Epithelial cell of proximal tubule (primary cell): ENCODE measurements at regions not wholly inside any gene's neighbourhood (a gene's known extent, or its start where the extent isn't known, plus 50 kb on each side); places are given as distances from the start of the nearest gene placed in this dataset.

Source experiments
- DNase-seq: peaks from one replicate; pipeline ENCODE4 v3.0.0-alpha.2; 2011; ENCODE audit warnings: low read depth
- H3K4me3 ChIP-seq: 2 replicates; pipeline ENCODE4 v1.5.1; 2011; ENCODE audit warnings: low read depth, mild to moderate bottlenecking, low read length
- TF ChIP-seq, protein P1 (sequence below): conservative IDR thresholded peaks from 2 replicates; pipeline ENCODE4 v1.5.1; 2012; ENCODE audit warnings: low read depth, mild to moderate bottlenecking, low read length

- no peak for DNase-seq
- no peak overlapping the region for H3K4me3 ChIP-seq
- TF ChIP-seq, protein P1, sequence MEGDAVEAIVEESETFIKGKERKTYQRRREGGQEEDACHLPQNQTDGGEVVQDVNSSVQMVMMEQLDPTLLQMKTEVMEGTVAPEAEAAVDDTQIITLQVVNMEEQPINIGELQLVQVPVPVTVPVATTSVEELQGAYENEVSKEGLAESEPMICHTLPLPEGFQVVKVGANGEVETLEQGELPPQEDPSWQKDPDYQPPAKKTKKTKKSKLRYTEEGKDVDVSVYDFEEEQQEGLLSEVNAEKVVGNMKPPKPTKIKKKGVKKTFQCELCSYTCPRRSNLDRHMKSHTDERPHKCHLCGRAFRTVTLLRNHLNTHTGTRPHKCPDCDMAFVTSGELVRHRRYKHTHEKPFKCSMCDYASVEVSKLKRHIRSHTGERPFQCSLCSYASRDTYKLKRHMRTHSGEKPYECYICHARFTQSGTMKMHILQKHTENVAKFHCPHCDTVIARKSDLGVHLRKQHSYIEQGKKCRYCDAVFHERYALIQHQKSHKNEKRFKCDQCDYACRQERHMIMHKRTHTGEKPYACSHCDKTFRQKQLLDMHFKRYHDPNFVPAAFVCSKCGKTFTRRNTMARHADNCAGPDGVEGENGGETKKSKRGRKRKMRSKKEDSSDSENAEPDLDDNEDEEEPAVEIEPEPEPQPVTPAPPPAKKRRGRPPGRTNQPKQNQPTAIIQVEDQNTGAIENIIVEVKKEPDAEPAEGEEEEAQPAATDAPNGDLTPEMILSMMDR: no peak
These were observed 68.4 kb upstream of the TMEM178A start for GRCh38 chr2:39597314-39597713.

DNA sequence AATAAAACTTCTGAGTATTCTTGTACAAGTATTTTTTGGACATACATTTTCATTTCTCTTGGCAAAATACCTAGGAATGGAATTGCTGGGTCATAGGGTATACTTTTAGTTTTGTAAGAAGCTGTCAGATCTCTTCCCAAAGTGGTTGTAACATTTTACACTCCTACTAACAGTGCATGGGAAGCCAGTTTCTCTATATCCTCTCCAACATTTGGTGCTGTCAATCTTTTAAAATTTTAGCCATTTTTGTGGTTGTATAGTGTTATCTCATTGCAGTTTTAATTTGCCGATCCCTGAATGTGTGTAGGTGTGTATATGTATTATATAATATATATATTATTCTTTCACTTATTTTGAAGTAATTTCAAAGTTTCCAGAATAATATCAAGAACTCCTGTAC is 63.1 kb upstream of the TMEM178A start:
- H3K4me3 ChIP-seq: no peak overlapping the region
- DNase-seq: no peak
- TF ChIP-seq, protein P1: no peak

GRCh38 chr2:39603436-39603835 is 62.3 kb upstream of the TMEM178A start:
- TF ChIP-seq, protein P1: no peak
- DNase-seq: no peak
- no peak overlapping the region for H3K4me3 ChIP-seq

DNA sequence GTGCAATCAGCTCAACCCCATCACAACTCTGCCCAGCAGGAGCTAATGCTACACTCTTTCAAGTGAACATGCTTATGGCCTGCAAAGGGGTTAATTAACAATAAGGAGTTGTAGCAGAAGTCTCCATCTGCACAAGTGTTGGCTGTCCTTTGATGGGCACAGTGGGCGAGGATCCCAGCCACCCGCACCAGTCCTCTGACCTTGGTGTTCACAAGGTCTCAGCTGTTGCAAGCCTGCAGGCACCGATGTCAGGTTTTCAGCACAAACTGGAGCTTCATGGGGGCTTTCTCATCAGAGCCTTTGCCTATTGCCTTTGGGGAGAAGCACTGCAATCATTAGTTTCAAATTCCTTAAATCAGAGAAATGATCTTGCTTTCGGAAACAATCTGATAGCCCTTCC is 60.9 kb upstream of the TMEM178A start:
- DNase-seq: no peak
- no peak overlapping the region for H3K4me3 ChIP-seq
- TF ChIP-seq, protein P1: no peak

GRCh38 chr2:39606585-39606984 is 59.1 kb upstream of the TMEM178A start:
- peak; percentile 29 for DNase-seq
- TF ChIP-seq, protein P1: no peak
- H3K4me3 ChIP-seq: no peak overlapping the region

- H3K4me3 ChIP-seq: no peak overlapping the region
- no peak for DNase-seq
- TF ChIP-seq, protein P1: no peak
These were observed 58.0 kb upstream of the TMEM178A start for GRCh38 chr2:39607538-39608262.

DNA sequence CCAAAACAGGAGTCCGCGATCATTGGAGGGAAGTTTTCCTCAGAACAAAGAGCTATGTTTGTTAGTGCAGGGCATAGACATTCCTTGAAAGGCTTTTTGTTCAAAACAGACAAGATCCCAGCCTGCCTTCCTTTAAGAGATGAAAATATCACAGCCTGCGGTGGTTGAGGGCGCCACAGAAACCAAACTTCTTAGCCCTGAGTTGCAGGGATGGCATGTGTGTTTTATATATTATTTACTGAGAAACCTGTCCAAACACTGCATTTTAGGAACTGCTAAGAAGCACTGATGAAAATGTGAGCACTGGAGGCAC is 57.5 kb upstream of the TMEM178A start:
- TF ChIP-seq, protein P1: no peak

More for the DNA sequence above, 57.5 kb upstream of the TMEM178A start:
- H3K4me3 ChIP-seq: no peak overlapping the region
- no peak for DNase-seq
